ENCODE measurements at regions not wholly inside any gene's neighbourhood (a gene's known extent, or its start where the extent isn't known, plus 50 kb on each side); places are given as distances from the start of the nearest gene placed in this dataset.

DNA sequence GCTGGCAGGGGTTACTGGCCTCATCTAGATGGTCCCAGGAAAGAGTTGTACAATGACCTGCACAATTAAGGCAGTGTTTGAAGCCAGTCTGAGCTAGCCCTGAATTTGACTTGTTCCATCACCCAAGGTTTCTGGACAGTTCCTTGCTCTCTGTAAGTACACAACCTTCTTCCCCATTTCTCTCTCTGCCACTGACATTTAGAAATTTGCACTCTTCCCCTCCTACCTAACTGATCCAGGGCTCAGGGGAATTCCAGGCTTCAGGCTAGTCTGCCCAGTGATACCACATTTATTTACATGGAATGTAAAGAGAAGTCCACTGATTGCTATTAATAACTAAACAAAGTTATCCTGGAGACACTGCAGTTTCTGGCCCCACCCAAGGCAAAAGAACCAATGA lies 139.0 kb upstream of the GPR26 start:
- Histone ChIP-seq H3K79me1 (ENCODE audit: low read depth, low read length) (no peaks in the 10 kb centered on the region), H3K4ac (replicated peaks; ENCODE audit: insufficient read length, low read depth, low read length) (no peak overlapping the region), H3K27me3 (replicated peaks in 1 of 4; ENCODE audit: control insufficient read depth in 3 of 4, extremely low read depth in 1 of 4, insufficient read depth in 3 of 4, low read length in 3 of 4) (no peaks in the 10 kb centered on the region; a peak in 1 of 7 replicates), H2BK12ac (ENCODE audit: low read depth, low read length) (no peak overlapping the region), H4K5ac (ENCODE audit: insufficient read length, low read depth, low read length) (no peak overlapping the region), H3K4me2 (ENCODE audit: insufficient read depth in 1 of 2, low read depth in 2 of 2, low read length in 2 of 2) (no peak overlapping the region), H2AK5ac (ENCODE audit: low read depth, low read length) (no peak overlapping the region), H3K79me2 (ENCODE audit: control insufficient read depth in 1 of 2, insufficient read depth in 2 of 2, low read length in 2 of 2) (no peaks in the 10 kb centered on the region), H3K14ac (ENCODE audit: insufficient read length) (no peak overlapping the region), H3K4me3 (ENCODE audit: extremely low read depth in 1 of 4, insufficient read depth in 2 of 4, low read depth in 3 of 4, low read length in 4 of 4) (no peak overlapping the region), H4K20me1 (replicated peaks in 1 of 2; ENCODE audit: control insufficient read depth in 1 of 2, insufficient read depth in 2 of 2, low read length in 2 of 2) (no peaks in the 10 kb centered on the region), H3K27ac (ENCODE audit: low read depth, low read length) (no peak overlapping the region), H3K9me3 (ENCODE audit: insufficient read depth in 2 of 2, low read depth in 1 of 2, low read length in 1 of 2) (no peaks in the 10 kb centered on the region), H3K4me1 (replicated peaks in 1 of 4; ENCODE audit: control insufficient read depth in 3 of 4, insufficient read depth in 4 of 4, low read length in 3 of 4) (0 out of 7 replicates have a peak, but pooled peaks cover 0 to 2% (median 0%) of the 10 kb centered on the region in 4 experiments), H4K8ac (ENCODE audit: extremely low read depth, insufficient read depth, low read length) (no peak overlapping the region), H4K91ac (replicated peaks; ENCODE audit: insufficient read length, low read length) (no peak overlapping the region), H2BK15ac (ENCODE audit: low read length) (no peak overlapping the region), H2AFZ (ENCODE audit: low read length) (no peak overlapping the region), H3K23me2 (ENCODE audit: low read depth, low read length) (no peaks in the 10 kb centered on the region), H3K36me3 (ENCODE audit: control insufficient read depth in 2 of 4, insufficient read depth in 4 of 4, low read length in 3 of 4) (no peaks in the 10 kb centered on the region), H2BK20ac (ENCODE audit: low read length) (no peak overlapping the region), H3K56ac (replicated peaks; ENCODE audit: insufficient read length, low read depth, low read length) (no peak overlapping the region), H3K23ac (ENCODE audit: insufficient read length) (no peak overlapping the region), H3K9ac (replicated peaks in 1 of 4; ENCODE audit: extremely low read depth in 1 of 4, low read depth in 3 of 4, low read length in 3 of 4) (no peak overlapping the region), H2BK120ac (replicated peaks; ENCODE audit: low read depth, low read length) (no peak overlapping the region), H3K18ac (ENCODE audit: extremely low read depth, low read length) (no peak overlapping the region), H2BK5ac (ENCODE audit: low read depth, low read length) (no peak overlapping the region)
- no peak for DNase-seq (ENCODE audit: low read depth in 1 of 2, low spot score in 2 of 2)
- ChIA-PET POLR2A (ENCODE audit: partially characterized antibody) (interaction anchor here (0.6 to 1.3 kb wide), 2 partner anchors 13 to 26 kb away, joined by 3 read pairs; no protein-coding TSS in a partner anchor), CTCF (ENCODE audit: partially characterized antibody) (interaction anchor here (0.5 to 1.3 kb wide), 7 partner anchors 12 to 772 kb away, joined by 3 to 5 read pairs (median 3); no protein-coding TSS in a partner anchor)
- no peak for TF ChIP-seq CTBP2 (IDR thresholded peaks at IDR 0.05; ENCODE audit: borderline replicate concordance, insufficient read depth, insufficient read length, low read length)
- no peak for TF ChIP-seq MAFK (IDR thresholded peaks at IDR 0.05; ENCODE audit: low read depth, low read length)
- TF ChIP-seq, protein P1, sequence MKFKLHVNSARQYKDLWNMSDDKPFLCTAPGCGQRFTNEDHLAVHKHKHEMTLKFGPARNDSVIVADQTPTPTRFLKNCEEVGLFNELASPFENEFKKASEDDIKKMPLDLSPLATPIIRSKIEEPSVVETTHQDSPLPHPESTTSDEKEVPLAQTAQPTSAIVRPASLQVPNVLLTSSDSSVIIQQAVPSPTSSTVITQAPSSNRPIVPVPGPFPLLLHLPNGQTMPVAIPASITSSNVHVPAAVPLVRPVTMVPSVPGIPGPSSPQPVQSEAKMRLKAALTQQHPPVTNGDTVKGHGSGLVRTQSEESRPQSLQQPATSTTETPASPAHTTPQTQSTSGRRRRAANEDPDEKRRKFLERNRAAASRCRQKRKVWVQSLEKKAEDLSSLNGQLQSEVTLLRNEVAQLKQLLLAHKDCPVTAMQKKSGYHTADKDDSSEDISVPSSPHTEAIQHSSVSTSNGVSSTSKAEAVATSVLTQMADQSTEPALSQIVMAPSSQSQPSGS (IDR thresholded peaks at IDR 0.05; ENCODE audit: low read length) = no peak
- TF ChIP-seq CEBPB (IDR thresholded peaks at IDR 0.05; ENCODE audit: low read depth, low read length) = no peak
- TF ChIP-seq TCF12 (IDR thresholded peaks at IDR 0.05; ENCODE audit: low read depth, low read length) = no peak
- no peak for TF ChIP-seq CHD2 (IDR thresholded peaks at IDR 0.05; ENCODE audit: low read length)
- TF ChIP-seq, protein P2, sequence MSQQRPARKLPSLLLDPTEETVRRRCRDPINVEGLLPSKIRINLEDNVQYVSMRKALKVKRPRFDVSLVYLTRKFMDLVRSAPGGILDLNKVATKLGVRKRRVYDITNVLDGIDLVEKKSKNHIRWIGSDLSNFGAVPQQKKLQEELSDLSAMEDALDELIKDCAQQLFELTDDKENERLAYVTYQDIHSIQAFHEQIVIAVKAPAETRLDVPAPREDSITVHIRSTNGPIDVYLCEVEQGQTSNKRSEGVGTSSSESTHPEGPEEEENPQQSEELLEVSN (IDR thresholded peaks at IDR 0.05) = no peak
- no peak for TF ChIP-seq SAP30 (IDR thresholded peaks at IDR 0.05; ENCODE audit: insufficient read depth, insufficient replicate concordance, low read length)
- no peak for TF ChIP-seq SP1 (IDR thresholded peaks at IDR 0.05; ENCODE audit: low read depth, low read length)
- no peak for TF ChIP-seq GABPA (IDR thresholded peaks at IDR 0.05; ENCODE audit: borderline replicate concordance, insufficient read depth, low read length)
- FAIRE-seq = no peak

All from H1 (cell line).